ENCODE measurements at regions not wholly inside any gene's neighbourhood (a gene's known extent, or its start where the extent isn't known, plus 50 kb on each side); places are given as distances from the start of the nearest gene placed in this dataset.

- Histone ChIP-seq H3K9me3 (no peaks in the 10 kb centered on the region), H3K36me3 (no peaks in the 10 kb centered on the region), H3K4me3 (ENCODE audit: low read depth, low read length) (no peak overlapping the region), H3K4me1 (no peaks in the 10 kb centered on the region), H3K27me3 (no peaks in the 10 kb centered on the region)
- DNase-seq = no peak
- no peak for TF ChIP-seq CTCF (IDR thresholded peaks at IDR 0.05; ENCODE audit: low read depth, low read length)
These were observed 645.9 kb upstream of the INTU start for GRCh38 chr4:126986828-126987227.

DNA sequence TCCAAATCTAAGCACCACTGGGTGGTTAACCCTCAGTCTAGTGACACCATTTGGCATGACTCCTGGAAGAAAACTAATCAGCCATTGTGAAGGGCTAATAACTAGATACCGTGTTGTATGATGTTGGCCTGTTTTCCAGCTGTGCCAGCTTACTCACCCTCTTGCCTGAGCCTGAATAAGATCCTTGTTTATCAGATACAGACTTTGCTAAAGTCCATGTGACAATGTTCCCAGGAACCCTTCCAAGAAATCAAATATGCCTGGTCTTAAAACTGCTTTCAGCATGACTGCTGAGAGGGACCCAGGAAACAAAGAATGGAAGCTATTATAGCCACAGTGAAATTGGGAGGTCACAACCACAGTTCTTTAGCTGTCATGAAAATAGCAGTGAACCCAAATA lies 640.8 kb upstream of the INTU start:
- no peaks in the 10 kb centered on the region for H3K36me3 ChIP-seq
- H3K4me1 ChIP-seq = no peaks in the 10 kb centered on the region
- no peak overlapping the region for H3K4me3 ChIP-seq (ENCODE audit: low read depth, low read length)
- no peak for DNase-seq
- TF ChIP-seq CTCF (IDR thresholded peaks at IDR 0.05; ENCODE audit: low read depth, low read length) = no peak
- H3K9me3 ChIP-seq = no peaks in the 10 kb centered on the region
- no peaks in the 10 kb centered on the region for H3K27me3 ChIP-seq

DNA sequence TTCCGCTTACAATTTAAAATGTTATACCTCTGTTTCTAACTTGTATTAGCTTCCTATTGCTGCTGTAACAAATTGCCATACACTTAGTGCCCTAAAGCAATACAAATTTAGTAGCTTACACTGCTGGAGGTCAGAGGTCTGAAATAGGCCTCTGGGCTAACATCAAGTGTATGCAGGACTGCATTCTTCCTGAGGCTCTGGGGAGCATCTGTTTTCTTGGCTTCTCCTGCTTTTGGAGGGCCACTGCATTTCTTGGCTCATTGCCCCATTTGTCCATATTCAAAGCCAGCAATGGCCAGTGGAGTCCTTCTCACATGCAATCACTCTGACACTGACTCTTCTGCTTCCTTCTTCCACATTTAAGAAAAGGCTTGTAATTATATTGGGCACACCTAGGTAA lies 639.8 kb upstream of the INTU start:
- no peak for TF ChIP-seq CTCF (IDR thresholded peaks at IDR 0.05; ENCODE audit: low read depth, low read length)
- H3K27me3 ChIP-seq = no peaks in the 10 kb centered on the region
- DNase-seq = peak; percentile 14
- no peaks in the 10 kb centered on the region for H3K9me3 ChIP-seq
- no peaks in the 10 kb centered on the region for H3K4me1 ChIP-seq
- no peaks in the 10 kb centered on the region for H3K36me3 ChIP-seq
- H3K4me3 ChIP-seq (ENCODE audit: low read depth, low read length) = no peak overlapping the region

- no peaks in the 10 kb centered on the region for H3K27me3 ChIP-seq
- H3K36me3 ChIP-seq = no peaks in the 10 kb centered on the region
- no peak overlapping the region for H3K4me3 ChIP-seq (ENCODE audit: low read depth, low read length)
- no peaks in the 10 kb centered on the region for H3K4me1 ChIP-seq
- no peak for DNase-seq
- no peak for TF ChIP-seq CTCF (IDR thresholded peaks at IDR 0.05; ENCODE audit: low read depth, low read length)
- H3K9me3 ChIP-seq = no peaks in the 10 kb centered on the region
These were observed 639.4 kb upstream of the INTU start for GRCh38 chr4:126993351-126993750.

- no peaks in the 10 kb centered on the region for H3K27me3 ChIP-seq
- H3K36me3 ChIP-seq = no peaks in the 10 kb centered on the region
- no peak for TF ChIP-seq CTCF (IDR thresholded peaks at IDR 0.05; ENCODE audit: low read depth, low read length)
- no peak for DNase-seq
- no peaks in the 10 kb centered on the region for H3K9me3 ChIP-seq
- H3K4me1 ChIP-seq = no peaks in the 10 kb centered on the region
- no peak overlapping the region for H3K4me3 ChIP-seq (ENCODE audit: low read depth, low read length)
These were observed 637.5 kb upstream of the INTU start for GRCh38 chr4:126995235-126995634.

GRCh38 chr4:127000110-127000509 lies 632.6 kb upstream of the INTU start:
- TF ChIP-seq CTCF (IDR thresholded peaks at IDR 0.05; ENCODE audit: low read depth, low read length) = no peak
- H3K27me3 ChIP-seq = no peaks in the 10 kb centered on the region
- H3K9me3 ChIP-seq = no peaks in the 10 kb centered on the region
- DNase-seq = no peak
- H3K4me3 ChIP-seq (ENCODE audit: low read depth, low read length) = no peak overlapping the region
- H3K4me1 ChIP-seq = no peaks in the 10 kb centered on the region
- H3K36me3 ChIP-seq = no peaks in the 10 kb centered on the region

All from BE2C (cell line).